GM21390 (cell line): ENCODE measurements at regions not wholly inside any gene's neighbourhood (a gene's known extent, or its start where the extent isn't known, plus 50 kb on each side); places are given as distances from the start of the nearest gene placed in this dataset.

Source experiments
- ATAC-seq: cut with Tn5 transposase; IDR thresholded peaks from one replicate; pipeline ENCODE4 v1.9.1; 2021; ENCODE audit not compliant: unreplicated experiment

- no peak for ATAC-seq
These were observed 177.3 kb upstream of the NUDT4 start for GRCh38 chr12:93200291-93200917.

- ATAC-seq = no peak
These were observed 175.7 kb upstream of the NUDT4 start for GRCh38 chr12:93201990-93202389.

- ATAC-seq = no peak
These were observed 175.0 kb upstream of the NUDT4 start for GRCh38 chr12:93202688-93203087.

- no peak for ATAC-seq
These were observed 174.4 kb upstream of the NUDT4 start for GRCh38 chr12:93203361-93203760.

- no peak for ATAC-seq
These were observed 172.8 kb upstream of the NUDT4 start for GRCh38 chr12:93204896-93205295.

GRCh38 chr12:93205361-93205760 is 172.4 kb upstream of the NUDT4 start:
- no peak for ATAC-seq

- no peak for ATAC-seq
These were observed 169.7 kb upstream of the NUDT4 start for GRCh38 chr12:93208011-93208410.

GRCh38 chr12:93214523-93215289 is 163.0 kb upstream of the NUDT4 start:
- no peak for ATAC-seq

- no peak for ATAC-seq
These were observed 162.4 kb upstream of the NUDT4 start for GRCh38 chr12:93215290-93215678.

GRCh38 chr12:93219947-93220346 is 157.8 kb upstream of the NUDT4 start:
- ATAC-seq = no peak

- ATAC-seq = no peak
These were observed 155.9 kb upstream of the NUDT4 start for GRCh38 chr12:93221841-93222240.

GRCh38 chr12:93223440-93224426 is 154.0 kb upstream of the NUDT4 start:
- ATAC-seq = no peak

GRCh38 chr12:93225094-93225493 is 152.6 kb upstream of the NUDT4 start:
- ATAC-seq = no peak

- ATAC-seq = no peak
These were observed 151.4 kb upstream of the NUDT4 start for GRCh38 chr12:93226361-93226760.

GRCh38 chr12:93229494-93230325 is 148.0 kb upstream of the NUDT4 start:
- no peak for ATAC-seq

GRCh38 chr12:93230326-93230720 is 147.4 kb upstream of the NUDT4 start:
- no peak for ATAC-seq

GRCh38 chr12:93231938-93232337 is 145.8 kb upstream of the NUDT4 start:
- ATAC-seq = no peak

GRCh38 chr12:93234641-93235040 is 143.1 kb upstream of the NUDT4 start:
- no peak for ATAC-seq

- no peak for ATAC-seq
These were observed 141.8 kb upstream of the NUDT4 start for GRCh38 chr12:93235881-93236280.

- ATAC-seq = no peak
These were observed 140.3 kb upstream of the NUDT4 start for GRCh38 chr12:93237235-93237915.
